ENCODE measurements at regions not wholly inside any gene's neighbourhood (a gene's known extent, or its start where the extent isn't known, plus 50 kb on each side); places are given as distances from the start of the nearest gene placed in this dataset.

DNA sequence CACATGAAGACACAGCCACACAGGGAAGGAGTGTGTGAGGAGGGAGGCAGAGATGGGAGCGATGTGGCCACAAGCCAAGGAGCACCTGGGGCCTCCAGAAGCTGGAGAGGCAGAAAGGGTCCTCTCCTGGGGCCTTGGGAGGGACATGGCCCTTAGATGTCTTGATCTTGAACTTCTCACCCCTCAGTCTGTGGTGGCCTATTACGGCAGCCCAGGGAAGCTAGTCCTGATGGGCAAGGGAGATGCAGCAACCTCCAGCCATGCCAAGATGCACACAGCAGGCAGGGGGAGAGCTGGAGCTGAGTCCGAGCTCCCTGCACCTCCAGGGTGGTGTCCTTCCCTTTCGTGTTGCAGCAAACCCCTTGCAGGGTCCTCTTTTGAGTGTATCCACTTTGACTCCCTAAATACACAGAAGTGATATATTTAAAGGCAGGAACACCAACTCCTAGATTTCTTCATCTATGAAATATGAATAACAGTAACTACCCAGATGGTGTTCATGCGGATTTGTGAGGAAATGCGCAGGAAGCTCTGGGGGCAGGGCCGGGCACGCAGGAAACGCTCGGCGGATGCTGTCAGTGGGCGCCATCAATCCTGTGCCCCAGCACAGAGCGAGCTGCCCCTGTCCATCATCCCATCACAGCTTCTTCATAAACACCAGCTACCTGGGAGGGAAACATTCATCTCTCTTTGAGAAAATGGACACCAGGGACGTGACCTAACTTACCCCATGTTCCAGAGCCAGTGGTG lies 230.4 kb upstream of the MYT1L start:
- TF ChIP-seq, protein P1, sequence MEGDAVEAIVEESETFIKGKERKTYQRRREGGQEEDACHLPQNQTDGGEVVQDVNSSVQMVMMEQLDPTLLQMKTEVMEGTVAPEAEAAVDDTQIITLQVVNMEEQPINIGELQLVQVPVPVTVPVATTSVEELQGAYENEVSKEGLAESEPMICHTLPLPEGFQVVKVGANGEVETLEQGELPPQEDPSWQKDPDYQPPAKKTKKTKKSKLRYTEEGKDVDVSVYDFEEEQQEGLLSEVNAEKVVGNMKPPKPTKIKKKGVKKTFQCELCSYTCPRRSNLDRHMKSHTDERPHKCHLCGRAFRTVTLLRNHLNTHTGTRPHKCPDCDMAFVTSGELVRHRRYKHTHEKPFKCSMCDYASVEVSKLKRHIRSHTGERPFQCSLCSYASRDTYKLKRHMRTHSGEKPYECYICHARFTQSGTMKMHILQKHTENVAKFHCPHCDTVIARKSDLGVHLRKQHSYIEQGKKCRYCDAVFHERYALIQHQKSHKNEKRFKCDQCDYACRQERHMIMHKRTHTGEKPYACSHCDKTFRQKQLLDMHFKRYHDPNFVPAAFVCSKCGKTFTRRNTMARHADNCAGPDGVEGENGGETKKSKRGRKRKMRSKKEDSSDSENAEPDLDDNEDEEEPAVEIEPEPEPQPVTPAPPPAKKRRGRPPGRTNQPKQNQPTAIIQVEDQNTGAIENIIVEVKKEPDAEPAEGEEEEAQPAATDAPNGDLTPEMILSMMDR (IDR thresholded peaks at IDR 0.05; ENCODE audit: low read depth, low read length): no peak
- H3K4me3 ChIP-seq (ENCODE audit: low read depth, low read length): no peak overlapping the region
- no peaks in the 10 kb centered on the region for H3K36me3 ChIP-seq
- H3K9me3 ChIP-seq (ENCODE audit: severe bottlenecking): no peaks in the 10 kb centered on the region
- no peak overlapping the region for H3K27ac ChIP-seq
- no peaks in the 10 kb centered on the region for H3K27me3 ChIP-seq (ENCODE audit: insufficient read depth, low read depth, severe bottlenecking)
- DNase-seq: no peak

DNA sequence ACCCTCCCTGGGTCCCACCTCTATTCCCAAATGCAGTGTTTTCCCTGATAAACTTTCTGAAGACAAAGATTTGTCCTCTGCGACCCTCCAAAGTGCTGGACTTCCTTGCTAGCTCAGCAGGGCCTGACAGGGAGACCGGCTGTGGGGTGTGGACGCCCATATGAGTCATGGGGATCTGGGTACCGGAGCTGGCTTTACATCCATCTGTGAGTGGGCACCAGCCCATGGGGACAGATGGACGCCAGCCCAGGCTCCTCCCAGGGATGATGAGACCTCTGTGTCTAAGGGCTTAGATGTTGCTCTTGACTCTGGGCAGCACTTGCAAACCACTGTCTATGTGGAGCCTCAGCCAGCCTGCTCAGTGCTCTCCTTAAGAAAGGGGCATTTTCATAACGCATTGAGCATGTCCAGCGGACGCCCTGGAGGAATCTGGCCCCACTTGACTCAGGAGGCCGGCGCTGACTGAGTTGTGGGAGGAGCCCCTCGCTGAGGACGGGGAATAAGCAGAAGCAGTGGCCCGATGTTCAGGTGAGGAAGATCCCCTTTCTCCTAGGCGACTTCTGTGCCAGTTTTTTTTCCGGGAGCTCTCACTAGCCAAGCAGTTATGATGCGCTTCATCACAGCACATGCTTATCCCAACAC lies 229.4 kb upstream of the MYT1L start:
- H3K27ac ChIP-seq: no peak overlapping the region
- no peaks in the 10 kb centered on the region for H3K9me3 ChIP-seq (ENCODE audit: severe bottlenecking)
- DNase-seq: no peak
- TF ChIP-seq, protein P1 (IDR thresholded peaks at IDR 0.05; ENCODE audit: low read depth, low read length): no peak
- H3K36me3 ChIP-seq: no peaks in the 10 kb centered on the region
- no peak overlapping the region for H3K4me3 ChIP-seq (ENCODE audit: low read depth, low read length)
- no peaks in the 10 kb centered on the region for H3K27me3 ChIP-seq (ENCODE audit: insufficient read depth, low read depth, severe bottlenecking)

DNA sequence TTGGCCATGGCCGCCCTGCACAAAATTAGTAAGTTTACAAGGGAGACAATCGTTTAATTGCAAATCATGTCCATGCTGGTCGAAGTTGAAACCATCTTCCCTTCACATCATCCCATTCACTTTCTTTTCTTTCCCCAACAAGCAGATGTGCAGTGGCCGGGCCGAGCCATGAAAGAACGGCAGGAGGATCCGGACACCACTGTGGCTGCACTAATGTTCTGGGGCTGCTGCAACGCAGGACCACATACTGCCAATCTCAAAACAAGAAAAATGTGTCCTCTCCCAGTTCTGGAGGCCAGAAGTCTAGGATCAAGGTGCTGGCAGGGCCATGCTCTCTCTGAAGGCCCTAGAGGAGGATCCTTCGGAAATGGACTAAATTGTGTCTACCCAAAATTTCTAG lies 227.4 kb upstream of the MYT1L start:
- no peaks in the 10 kb centered on the region for H3K36me3 ChIP-seq
- TF ChIP-seq, protein P1 (IDR thresholded peaks at IDR 0.05; ENCODE audit: low read depth, low read length): no peak
- no peak overlapping the region for H3K27ac ChIP-seq
- peaks cover 4% of the 10 kb centered on the region for H3K9me3 ChIP-seq (ENCODE audit: severe bottlenecking)
- H3K4me3 ChIP-seq (ENCODE audit: low read depth, low read length): no peak overlapping the region
- no peak for DNase-seq
- H3K27me3 ChIP-seq (ENCODE audit: insufficient read depth, low read depth, severe bottlenecking): no peaks in the 10 kb centered on the region

DNA sequence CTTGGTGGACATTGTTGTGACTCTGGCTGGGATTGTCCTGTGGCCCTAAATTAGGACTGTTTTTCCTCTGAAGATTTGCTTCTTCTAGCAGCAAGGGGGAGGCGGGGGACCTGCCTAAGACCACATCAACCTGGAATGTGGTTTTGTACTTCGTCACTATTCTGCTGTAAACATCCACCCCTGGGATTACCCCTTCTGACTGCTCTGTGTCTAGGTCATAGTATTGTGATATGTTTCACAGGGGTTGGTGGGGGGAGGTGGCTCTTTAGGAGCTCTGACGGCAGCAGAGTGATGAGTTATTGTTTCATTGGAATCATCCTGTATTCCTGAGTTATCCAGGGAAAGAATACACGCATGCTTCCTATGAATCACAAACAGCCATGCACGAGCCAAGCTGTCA lies 226.4 kb upstream of the MYT1L start:
- peaks cover 12% of the 10 kb centered on the region for H3K9me3 ChIP-seq (ENCODE audit: severe bottlenecking)
- no peak overlapping the region for H3K27ac ChIP-seq
- H3K4me3 ChIP-seq (ENCODE audit: low read depth, low read length): no peak overlapping the region
- no peak for DNase-seq
- H3K27me3 ChIP-seq (ENCODE audit: insufficient read depth, low read depth, severe bottlenecking): no peaks in the 10 kb centered on the region
- no peaks in the 10 kb centered on the region for H3K36me3 ChIP-seq
- TF ChIP-seq, protein P1 (IDR thresholded peaks at IDR 0.05; ENCODE audit: low read depth, low read length): no peak

DNA sequence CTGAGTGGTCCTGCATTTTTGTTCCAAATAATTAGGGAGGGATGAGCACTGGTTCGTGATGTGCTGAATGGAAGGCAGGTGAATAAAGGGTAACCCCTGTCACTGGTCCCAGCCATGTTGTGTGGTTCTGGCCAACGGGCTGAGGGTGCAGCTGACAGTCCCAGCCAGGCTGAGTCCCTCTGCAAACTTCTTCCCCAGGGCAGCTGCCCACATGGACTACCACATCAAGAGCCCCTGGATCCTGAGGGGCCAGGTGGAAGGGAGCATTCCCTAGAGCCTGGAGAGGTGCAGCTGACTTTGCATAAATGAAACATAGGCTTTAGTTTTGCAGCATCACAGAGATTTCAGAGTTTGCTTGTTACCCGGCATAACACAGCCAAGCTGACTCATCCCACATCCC lies 219.8 kb upstream of the MYT1L start:
- peaks cover 16% of the 10 kb centered on the region for H3K9me3 ChIP-seq (ENCODE audit: severe bottlenecking)
- TF ChIP-seq, protein P1 (IDR thresholded peaks at IDR 0.05; ENCODE audit: low read depth, low read length): no peak
- H3K4me3 ChIP-seq (ENCODE audit: low read depth, low read length): no peak overlapping the region
- DNase-seq: no peak
- no peaks in the 10 kb centered on the region for H3K36me3 ChIP-seq
- H3K27ac ChIP-seq: no peak overlapping the region
- peaks cover 10% of the 10 kb centered on the region for H3K27me3 ChIP-seq (ENCODE audit: insufficient read depth, low read depth, severe bottlenecking)

All from WERI-Rb-1 (cell line).